Tibial nerve (tissue), 3 donors: ENCODE measurements at regions not wholly inside any gene's neighbourhood (a gene's known extent, or its start where the extent isn't known, plus 50 kb on each side); places are given as distances from the start of the nearest gene placed in this dataset.

Source experiments
- POLR2A ChIP-seq, 2 donors: fragments of 450-650 bp; IDR thresholded peaks; one replicate each; pipeline ENCODE4 v1.6.1; 2017; ENCODE audit warnings: antibody characterized with exemption in 2 of 2, mild to moderate bottlenecking in 2 of 2, moderate library complexity in 2 of 2
- TF ChIP-seq, protein P1 (sequence below), 5 experiments: fragments of 200-600 bp in 3 of 5; fragments of 450-650 bp in 2 of 5; sonication (generic) in 3 of 5; IDR thresholded peaks; one replicate each; pipeline ENCODE4 v1.5.1; 2016 to 2019; ENCODE audit warnings: antibody characterized with exemption in 5 of 5, mild to moderate bottlenecking in 3 of 5, moderate library complexity in 2 of 5

GRCh38 chr4:55284331-55284730, 61.7 kb upstream of the SRD5A3 start:
- no peak for TF ChIP-seq POLR2A (IDR thresholded peaks at IDR 0.05)
- TF ChIP-seq, protein P1, sequence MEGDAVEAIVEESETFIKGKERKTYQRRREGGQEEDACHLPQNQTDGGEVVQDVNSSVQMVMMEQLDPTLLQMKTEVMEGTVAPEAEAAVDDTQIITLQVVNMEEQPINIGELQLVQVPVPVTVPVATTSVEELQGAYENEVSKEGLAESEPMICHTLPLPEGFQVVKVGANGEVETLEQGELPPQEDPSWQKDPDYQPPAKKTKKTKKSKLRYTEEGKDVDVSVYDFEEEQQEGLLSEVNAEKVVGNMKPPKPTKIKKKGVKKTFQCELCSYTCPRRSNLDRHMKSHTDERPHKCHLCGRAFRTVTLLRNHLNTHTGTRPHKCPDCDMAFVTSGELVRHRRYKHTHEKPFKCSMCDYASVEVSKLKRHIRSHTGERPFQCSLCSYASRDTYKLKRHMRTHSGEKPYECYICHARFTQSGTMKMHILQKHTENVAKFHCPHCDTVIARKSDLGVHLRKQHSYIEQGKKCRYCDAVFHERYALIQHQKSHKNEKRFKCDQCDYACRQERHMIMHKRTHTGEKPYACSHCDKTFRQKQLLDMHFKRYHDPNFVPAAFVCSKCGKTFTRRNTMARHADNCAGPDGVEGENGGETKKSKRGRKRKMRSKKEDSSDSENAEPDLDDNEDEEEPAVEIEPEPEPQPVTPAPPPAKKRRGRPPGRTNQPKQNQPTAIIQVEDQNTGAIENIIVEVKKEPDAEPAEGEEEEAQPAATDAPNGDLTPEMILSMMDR (IDR thresholded peaks at IDR 0.05) = no peak
